Glomerular visceral epithelial cell (primary cell): ENCODE measurements at regions not wholly inside any gene's neighbourhood (a gene's known extent, or its start where the extent isn't known, plus 50 kb on each side); places are given as distances from the start of the nearest gene placed in this dataset.

Experiments
- DNase-seq: peaks from one replicate; pipeline ENCODE4 v3.0.0-alpha.2; 2016; ENCODE audit errors: extremely low spot score

GRCh38 chr21:43302769-43303168 lies 124.2 kb downstream of the SIK1 start:
- DNase-seq, result no peak

- DNase-seq, result no peak
Observed at GRCh38 chr21:43302062-43302700, 124.8 kb downstream of the SIK1 start.

- no peak for DNase-seq
Observed at GRCh38 chr21:43301409-43302061, 125.4 kb downstream of the SIK1 start.

GRCh38 chr21:43300496-43301408 lies 126.2 kb downstream of the SIK1 start:
- DNase-seq, result no peak

GRCh38 chr21:43299441-43300277 lies 127.3 kb downstream of the SIK1 start:
- no peak for DNase-seq

- no peak for DNase-seq
Observed at GRCh38 chr21:43298546-43299440, 128.1 kb downstream of the SIK1 start.

- no peak for DNase-seq
Observed at GRCh38 chr21:43297989-43298388, 128.9 kb downstream of the SIK1 start.

- DNase-seq, result no peak
Observed at GRCh38 chr21:43297391-43297981, 128.7 kb downstream of the CRYAA start.

GRCh38 chr21:43295066-43295958 lies 126.5 kb downstream of the CRYAA start:
- DNase-seq, result no peak

- no peak for DNase-seq
Observed at GRCh38 chr21:43294194-43294902, 125.5 kb downstream of the CRYAA start.

GRCh38 chr21:43292866-43293142 lies 124.0 kb downstream of the CRYAA start:
- DNase-seq, result no peak

GRCh38 chr21:43292041-43292865 lies 123.4 kb downstream of the CRYAA start:
- DNase-seq, result no peak

GRCh38 chr21:43291347-43291950 lies 122.6 kb downstream of the CRYAA start:
- DNase-seq, result no peak

GRCh38 chr21:43290421-43291346 lies 121.9 kb downstream of the CRYAA start:
- no peak for DNase-seq

- no peak for DNase-seq
Observed at GRCh38 chr21:43289966-43290365, 121.2 kb downstream of the CRYAA start.

GRCh38 chr21:43289442-43289841 lies 120.6 kb downstream of the CRYAA start:
- DNase-seq, result no peak
